ENCODE measurements at regions not wholly inside any gene's neighbourhood (a gene's known extent, or its start where the extent isn't known, plus 50 kb on each side); places are given as distances from the start of the nearest gene placed in this dataset.

DNA sequence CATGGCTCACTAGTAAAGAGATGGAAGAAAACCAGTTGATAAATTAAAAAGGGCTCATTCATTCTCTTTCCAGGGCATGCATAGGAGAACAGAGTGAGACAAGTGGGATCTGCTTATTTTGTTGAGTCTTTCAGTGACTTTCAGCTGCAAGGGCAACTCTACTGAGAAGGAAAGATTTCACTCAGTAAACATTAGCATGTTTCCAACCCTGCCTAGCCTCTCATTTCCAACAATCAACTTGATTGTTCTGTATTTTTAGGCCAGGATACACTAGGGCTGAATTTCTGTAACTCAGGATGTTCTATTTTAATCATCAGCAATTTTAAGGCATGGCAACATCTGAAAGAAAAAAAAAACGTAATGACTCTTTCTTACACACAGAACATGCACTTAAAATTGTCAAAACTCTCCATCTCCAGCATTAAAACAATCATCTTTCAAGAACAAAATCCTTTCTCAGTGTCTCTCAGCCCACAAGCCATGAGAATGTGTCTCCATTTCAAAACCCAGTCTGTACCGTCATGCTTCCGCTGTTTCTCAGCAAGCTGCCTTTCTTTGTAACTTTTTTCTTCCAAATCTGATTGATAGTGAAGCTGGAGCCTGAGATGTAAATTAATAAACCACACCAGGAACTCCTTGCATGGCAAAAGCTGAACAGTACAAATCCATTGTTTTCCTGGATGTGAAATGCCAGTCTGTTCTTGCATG is 147.2 kb upstream of the KLF14 start:
- DNase-seq: no peak

DNA sequence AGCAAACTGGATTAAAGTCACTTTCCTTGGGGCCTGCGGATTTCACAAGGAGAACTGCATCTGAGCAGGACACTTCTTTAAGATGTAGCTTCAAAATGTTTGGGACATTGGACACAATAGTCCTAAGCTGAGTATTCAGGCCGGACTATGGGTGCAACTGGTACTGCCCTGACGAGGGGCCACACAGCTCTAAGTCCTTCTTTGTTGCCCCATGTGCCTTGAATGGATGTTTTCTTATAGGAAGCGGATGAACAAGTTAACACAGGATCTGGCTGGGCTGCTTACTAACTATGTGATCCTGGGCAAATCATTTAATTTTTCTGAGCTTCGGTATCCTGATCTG is 147.8 kb upstream of the KLF14 start:
- no peak for DNase-seq

- DNase-seq: no peak
These were observed 148.4 kb upstream of the KLF14 start for GRCh38 chr7:130882396-130882795.

DNA sequence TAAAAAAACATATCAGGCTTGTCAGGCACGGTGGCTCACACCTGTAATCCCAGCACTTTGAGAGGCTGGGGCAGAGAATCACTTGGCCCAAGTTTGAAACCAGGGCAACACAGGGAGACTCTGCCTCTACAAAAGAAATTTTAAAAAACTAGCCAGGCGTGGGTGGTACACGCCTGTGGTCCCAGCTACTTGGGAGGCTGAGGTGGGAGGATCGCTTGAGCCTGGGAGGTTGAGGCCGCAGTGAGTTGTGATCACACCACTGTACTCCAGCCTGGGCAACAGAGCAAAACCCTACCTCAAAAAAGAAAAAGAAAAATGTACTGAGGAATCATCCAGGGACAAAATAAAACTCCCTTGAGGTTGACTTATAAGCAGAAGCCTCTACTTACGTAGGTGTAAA is 149.9 kb upstream of the KLF14 start:
- no peak for DNase-seq

DNA sequence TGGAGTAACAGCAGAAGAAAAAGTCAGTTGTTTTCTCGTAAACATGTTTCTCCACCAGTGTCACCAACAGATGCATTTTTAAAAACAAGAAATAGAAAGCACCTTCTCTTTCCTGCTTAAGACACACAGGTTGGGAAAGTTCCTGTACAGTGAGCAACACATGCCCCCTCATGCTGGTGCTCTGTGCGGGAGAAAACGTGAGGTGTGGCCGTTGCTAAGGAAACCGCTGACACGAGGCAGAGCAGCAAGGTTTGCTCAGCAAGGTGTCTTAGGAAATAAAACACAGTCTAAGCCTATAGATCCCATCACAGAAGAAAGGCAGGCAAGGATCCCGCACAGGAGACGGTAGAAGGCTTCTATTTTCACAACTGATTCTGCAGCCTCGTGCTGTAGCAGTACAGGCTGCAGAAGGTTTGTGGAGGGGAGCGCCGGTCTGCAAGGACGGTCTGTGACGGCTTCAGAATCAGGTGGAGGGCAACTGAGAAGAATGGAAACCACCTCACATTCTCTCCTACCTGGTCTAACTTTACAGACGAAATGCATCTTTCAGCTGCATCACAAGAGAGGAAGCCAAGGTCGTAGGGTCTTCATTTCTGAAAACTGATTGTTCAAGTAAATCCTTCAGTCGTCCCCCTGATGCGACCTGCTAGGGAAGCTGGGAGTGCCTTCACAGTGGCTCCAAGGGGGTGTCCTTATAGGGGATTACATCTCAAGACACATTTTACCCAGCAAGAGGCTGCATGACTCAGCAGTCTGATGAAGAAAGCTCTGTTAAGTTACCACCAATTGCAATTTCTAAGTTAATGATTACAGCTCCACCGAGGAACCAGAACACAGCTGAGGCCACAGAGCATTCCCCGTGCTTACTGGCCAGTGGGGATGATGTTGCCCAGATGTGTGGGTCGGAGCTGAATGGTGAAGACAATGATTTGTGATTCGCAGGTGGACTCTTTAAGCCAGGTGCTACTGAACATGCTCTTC is 150.7 kb upstream of the KLF14 start:
- DNase-seq: no peak

DNA sequence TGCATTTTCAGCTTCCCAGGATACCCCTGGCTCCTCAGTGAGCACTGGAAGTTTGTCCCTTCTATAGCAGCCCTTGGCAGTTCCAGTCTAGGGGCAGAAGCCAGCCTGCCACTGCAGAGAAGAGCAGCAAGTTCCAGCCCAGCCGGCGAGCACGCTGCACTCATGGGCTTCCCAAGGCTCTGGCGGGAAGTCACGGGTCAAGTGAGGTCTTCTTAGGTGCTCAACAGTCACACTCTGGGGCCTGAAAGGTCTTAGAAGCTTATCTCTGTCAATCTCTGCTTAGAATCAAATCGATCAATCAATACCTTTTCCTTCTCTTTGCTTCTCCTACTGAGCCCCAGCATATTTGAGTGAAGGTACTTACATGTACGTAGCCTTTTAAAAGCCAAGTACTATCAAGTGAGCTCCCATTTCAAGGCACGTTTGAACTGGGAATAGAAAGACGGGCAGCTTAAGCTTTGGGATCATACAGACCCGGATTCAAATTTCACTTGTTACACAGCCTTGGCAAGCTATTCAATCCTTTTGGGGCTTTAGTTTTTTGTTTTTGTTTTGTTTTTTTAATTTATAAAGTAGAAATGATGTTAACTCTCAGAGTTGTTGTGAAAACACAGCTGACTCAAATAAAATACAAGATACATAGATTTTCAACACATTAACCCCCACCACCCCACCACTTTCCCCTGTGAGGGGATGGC is 152.6 kb upstream of the KLF14 start:
- no peak for DNase-seq

DNA sequence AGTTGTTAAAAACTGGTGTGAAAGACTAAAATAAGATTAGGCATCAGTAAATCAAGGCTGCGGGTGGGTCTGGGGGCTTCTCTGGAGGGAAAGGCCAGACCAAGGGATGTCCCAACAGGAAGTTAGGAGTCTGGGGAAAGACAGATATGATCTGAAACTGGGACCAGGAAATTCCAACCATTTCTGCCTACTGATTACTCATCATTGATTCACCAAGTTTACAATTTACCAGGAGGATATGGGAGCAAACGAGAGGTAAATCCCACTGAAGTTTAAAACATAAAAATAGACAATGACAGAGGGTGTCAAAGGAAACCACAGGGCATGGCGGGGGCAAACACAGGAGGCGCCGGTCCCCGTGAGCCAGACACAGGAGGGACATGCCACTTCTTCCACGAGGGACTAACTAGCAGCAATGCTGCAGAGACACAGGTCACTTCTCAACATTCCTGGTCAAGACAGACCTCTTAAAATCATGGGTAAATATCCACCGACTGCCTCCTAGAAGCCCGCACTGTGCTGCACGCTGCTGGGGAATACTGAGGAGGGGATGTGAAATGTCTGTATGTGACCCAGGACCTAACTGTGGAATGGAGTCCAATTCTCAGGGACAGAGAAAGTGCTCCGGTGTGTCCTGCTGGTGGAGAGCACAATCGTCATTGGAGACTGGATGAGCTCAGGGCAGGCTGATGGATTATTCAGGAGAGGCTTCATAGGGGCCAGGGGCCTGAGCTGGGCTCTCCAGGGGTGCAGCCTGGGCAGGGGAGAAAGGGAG is 153.4 kb upstream of the KLF14 start:
- DNase-seq: no peak

DNA sequence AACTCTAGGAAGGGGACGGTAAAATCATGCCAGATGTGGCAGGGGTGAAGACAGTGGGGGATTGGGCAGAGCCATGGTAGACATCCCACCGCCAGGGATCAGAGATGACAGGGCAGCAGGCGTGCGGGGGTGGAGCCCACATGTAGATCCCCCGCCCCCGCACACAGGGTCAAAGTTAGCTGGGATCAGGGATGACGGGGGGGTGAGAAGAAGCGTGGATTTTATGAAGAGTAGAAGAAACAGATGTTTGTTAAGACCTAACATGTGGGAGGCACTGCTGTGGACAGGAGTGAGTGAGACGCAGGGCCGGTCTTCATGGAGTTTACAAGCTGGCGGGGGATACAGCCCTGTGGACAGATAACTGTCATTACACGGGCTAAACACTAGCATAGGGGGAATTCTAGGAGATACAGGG is 154.0 kb upstream of the KLF14 start:
- DNase-seq: no peak

DNA sequence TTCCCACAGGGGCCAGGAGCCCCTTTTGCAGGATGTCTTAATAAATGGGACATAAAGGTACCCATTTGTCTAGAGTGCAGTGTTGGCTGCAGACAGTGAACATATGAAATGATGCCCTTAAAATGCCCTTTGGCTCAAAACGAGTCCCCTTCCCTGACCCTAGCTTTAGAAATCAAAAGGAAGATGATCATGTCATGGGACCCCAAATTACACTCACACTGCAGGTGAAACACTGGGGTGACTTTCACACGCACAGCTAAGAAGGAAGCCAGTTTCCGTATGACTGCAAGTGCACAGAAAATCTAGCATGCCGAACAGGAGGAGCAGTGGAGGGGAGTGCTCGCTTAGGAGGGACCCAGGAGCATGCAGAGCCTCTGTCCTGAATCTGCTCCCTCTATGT is 154.5 kb upstream of the KLF14 start:
- no peak for DNase-seq

DNA sequence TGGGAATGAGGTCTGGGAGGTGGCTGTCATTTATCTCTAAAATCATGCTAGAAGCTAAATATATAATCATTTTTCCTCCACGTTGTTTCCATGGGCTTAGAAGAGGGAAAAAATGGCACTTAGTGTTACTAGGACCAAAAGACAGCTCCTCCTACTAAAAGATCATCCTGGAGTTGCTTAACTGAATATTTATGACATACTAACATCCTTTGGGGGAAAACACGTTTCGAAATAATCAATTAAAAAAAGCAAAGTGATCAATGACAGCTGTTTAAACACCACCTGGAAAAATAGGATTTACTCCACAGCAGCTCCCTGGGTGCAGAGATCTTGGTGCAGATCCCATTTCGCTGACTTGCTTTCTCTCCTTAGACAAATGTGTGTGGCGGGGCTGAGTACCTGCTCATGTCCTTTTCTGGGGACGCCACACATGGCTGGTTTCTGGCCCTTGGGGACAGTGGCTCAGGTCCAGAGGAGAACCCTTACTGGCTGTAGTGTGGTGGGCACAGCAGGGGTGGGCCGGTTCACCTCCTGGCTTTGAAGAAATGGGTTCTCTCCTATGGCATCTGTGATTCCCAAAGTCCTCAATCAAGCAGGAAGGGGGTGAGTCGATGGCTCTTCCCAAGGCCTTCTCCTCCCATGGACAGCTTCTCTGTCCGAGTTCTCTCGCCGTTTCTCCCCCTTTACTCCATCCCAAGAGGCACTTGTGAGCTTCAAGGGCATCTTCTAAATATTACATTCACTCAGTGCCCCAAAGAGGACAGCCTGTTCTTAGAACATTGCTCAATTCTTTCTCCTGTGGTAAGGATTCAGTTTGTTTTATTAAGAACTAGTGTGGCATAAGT is 156.4 kb upstream of the KLF14 start:
- no peak for DNase-seq

DNA sequence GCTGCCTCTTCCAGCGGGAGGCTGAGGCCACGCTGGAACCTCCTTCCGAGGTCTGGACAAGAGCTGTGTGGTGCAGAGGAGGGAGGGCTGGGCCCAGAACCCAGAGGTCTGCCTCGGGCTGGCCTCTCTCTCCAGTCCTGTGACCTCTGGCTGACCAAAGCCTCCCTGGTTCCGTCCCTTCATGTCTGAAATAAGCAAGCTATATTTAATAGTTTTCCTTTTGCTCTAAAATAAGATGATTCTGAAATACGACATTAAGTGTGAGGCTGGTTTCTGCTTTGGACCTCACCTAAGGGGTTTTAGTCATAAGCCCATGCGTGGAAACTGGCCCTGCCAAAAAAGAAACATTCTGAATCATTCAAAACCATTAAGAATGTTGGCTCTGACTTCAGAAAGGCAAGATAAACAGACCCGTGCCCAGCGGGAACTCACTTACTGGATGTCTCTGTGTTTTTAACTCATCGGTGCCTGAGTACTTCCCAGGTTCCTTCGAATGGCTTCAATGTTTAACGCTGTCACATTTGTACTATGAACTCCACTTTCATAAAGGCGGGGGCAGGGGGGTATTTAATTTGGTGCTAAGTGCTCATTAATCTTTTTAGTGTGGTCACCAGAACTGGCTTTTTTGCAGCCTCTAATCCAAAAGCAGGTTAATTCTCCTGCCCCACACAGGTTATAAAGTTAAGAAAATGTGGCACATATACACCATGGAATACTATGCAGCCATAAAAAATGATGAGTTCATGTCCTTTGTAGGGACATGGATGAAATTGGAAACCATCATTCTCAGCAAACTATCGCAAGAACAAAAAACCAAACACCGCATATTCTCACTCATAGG is 157.5 kb upstream of the KLF14 start:
- no peak for DNase-seq

DNA sequence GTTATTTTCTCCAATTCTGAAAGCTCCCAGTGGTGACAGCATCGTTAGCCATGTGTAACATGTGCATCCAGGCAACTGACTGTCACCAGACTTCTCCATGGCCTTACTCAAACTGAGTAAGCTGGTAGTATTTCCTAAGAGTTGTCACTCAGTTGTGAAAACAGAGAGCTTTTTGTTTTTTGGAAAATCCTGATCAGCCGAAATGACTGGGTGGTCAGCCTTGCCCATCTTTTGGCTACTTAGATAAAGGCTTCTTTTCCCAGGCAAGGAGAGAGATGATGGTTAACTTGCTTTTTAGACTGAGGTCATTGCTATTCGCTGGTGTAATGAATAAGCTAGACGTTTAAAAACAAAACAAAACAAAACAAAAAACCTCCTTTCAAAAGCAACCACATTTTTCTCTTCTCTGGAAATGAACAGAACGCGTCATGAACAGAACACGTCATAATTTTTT is 159.5 kb upstream of the KLF14 start:
- DNase-seq: no peak

- peak; percentile 21 for DNase-seq
These were observed 160.3 kb upstream of the KLF14 start for GRCh38 chr7:130894146-130894908.

- DNase-seq: no peak
These were observed 161.1 kb upstream of the KLF14 start for GRCh38 chr7:130894909-130895750.

DNA sequence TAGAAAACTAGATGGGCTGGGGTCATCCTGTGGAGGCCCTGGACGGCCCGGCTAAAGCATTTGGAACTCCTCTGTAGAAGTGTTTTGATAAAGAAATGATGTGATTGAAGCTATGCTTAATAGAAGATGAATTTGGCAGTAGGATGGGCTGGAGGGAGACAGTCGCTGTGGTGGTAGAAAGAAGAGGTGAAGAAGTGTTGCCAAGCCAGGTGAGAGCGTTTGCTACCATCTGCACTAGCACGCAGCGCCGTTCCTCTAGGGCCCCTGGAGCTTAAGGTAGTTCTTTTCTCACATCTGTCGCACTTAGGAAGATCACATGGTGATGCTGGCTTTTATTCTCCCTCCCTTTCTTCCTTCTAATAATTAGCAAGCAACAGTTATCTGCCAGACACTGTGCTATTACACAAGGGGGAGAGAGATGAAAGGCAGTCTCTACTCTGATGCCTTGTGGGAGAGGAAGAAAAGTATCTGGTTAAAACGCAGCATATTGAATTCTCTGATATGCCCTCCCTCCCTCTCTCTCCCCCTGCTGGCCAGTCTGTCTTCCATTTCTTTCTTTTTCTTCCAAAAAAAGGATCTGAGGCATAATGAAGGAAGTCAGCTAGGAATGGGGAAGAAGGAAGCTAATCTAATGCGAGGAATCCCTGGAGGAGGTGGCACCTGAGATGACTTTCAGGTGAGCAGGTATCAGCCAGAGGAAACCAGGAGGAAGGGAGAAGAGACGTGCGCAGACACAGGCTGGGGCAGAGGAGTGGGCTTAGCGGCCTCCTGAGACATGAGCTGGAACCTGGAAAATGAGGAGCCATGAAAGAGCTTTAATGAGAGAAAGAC is 162.3 kb upstream of the KLF14 start:
- no peak for DNase-seq

GRCh38 chr7:130896898-130897514 is 163.0 kb upstream of the KLF14 start:
- DNase-seq: peak; percentile 14
